T-helper 2 cell treated with Interferon-gamma antibody and Interleukin-4, amounts not matched to agents 5 μg/mL and 100 μg/mL, for 36 hours (primary cell): ENCODE measurements at regions not wholly inside any gene's neighbourhood (a gene's known extent, or its start where the extent isn't known, plus 50 kb on each side); places are given as distances from the start of the nearest gene placed in this dataset.

Experiments used
- DNase-seq: peaks from one replicate; pipeline ENCODE4 v3.0.0; 2021; ENCODE audit warnings: low spot score
- H3K27ac Mint-ChIP-seq: one replicate; pipeline ENCODE4 v1.8.0; 2021; ENCODE audit warnings: mild to moderate bottlenecking, mixed read lengths
- H3K27me3 Mint-ChIP-seq: one replicate; pipeline ENCODE4 v1.8.0; 2021; ENCODE audit warnings: low read depth, mixed read lengths
- H3K36me3 Mint-ChIP-seq: one replicate; pipeline ENCODE4 v1.8.0; 2021; ENCODE audit warnings: low read depth, mixed read lengths
- H3K4me1 Mint-ChIP-seq: one replicate; pipeline ENCODE4 v1.8.0; 2021; ENCODE audit warnings: low read depth, mixed read lengths
- H3K4me3 Mint-ChIP-seq: one replicate; pipeline ENCODE4 v1.8.0; 2022; ENCODE audit warnings: mild to moderate bottlenecking, moderate library complexity, mixed read lengths
- H3K9me3 Mint-ChIP-seq: one replicate; pipeline ENCODE4 v1.8.0; 2021; ENCODE audit warnings: mixed read lengths

DNA sequence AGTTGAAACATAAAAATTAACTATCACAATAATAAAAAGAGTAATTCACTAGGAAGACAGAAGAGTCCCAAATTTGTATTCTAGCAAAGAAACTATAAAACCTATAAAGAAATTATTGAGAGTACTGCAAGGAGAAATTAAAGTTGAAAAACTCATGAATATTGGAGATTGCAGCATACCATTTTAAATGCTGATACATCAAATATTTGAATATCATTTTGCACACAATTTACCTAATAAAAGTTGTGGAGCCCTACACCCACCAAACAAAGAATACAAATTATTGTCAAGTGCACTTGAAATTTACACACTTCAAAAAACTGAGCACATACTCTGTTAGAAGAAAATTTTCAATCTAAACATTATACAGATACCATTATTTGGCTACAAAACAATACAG, 531.6 kb upstream of the SMIM21 start:
- H3K4me1 Mint-ChIP-seq: no peaks in the 10 kb centered on the region
- H3K27ac Mint-ChIP-seq: no peak overlapping the region
- H3K27me3 Mint-ChIP-seq: no peaks in the 10 kb centered on the region
- DNase-seq: no peak
- H3K9me3 Mint-ChIP-seq: no peaks in the 10 kb centered on the region
- H3K4me3 Mint-ChIP-seq: no peak overlapping the region
- H3K36me3 Mint-ChIP-seq: no peaks in the 10 kb centered on the region

GRCh38 chr18:75958683-75959082, 531.2 kb upstream of the SMIM21 start:
- H3K4me3 Mint-ChIP-seq: no peak overlapping the region
- DNase-seq: no peak
- H3K9me3 Mint-ChIP-seq: no peaks in the 10 kb centered on the region
- H3K4me1 Mint-ChIP-seq: no peaks in the 10 kb centered on the region
- H3K36me3 Mint-ChIP-seq: no peaks in the 10 kb centered on the region
- H3K27me3 Mint-ChIP-seq: no peaks in the 10 kb centered on the region
- no peak overlapping the region for H3K27ac Mint-ChIP-seq

GRCh38 chr18:75945265-75945933, 517.9 kb upstream of the SMIM21 start:
- DNase-seq: no peak
- no peaks in the 10 kb centered on the region for H3K4me1 Mint-ChIP-seq
- H3K27ac Mint-ChIP-seq: no peak overlapping the region
- no peaks in the 10 kb centered on the region for H3K36me3 Mint-ChIP-seq
- H3K4me3 Mint-ChIP-seq: no peak overlapping the region
- H3K27me3 Mint-ChIP-seq: no peaks in the 10 kb centered on the region
- H3K9me3 Mint-ChIP-seq: peaks cover 11% of the 10 kb centered on the region

- H3K4me1 Mint-ChIP-seq: no peaks in the 10 kb centered on the region
- no peak for DNase-seq
- H3K27me3 Mint-ChIP-seq: no peaks in the 10 kb centered on the region
- H3K9me3 Mint-ChIP-seq: no peaks in the 10 kb centered on the region
- no peaks in the 10 kb centered on the region for H3K36me3 Mint-ChIP-seq
- H3K27ac Mint-ChIP-seq: no peak overlapping the region
- no peak overlapping the region for H3K4me3 Mint-ChIP-seq
Measured at GRCh38 chr18:75937306-75937705, 509.8 kb upstream of the SMIM21 start.

DNA sequence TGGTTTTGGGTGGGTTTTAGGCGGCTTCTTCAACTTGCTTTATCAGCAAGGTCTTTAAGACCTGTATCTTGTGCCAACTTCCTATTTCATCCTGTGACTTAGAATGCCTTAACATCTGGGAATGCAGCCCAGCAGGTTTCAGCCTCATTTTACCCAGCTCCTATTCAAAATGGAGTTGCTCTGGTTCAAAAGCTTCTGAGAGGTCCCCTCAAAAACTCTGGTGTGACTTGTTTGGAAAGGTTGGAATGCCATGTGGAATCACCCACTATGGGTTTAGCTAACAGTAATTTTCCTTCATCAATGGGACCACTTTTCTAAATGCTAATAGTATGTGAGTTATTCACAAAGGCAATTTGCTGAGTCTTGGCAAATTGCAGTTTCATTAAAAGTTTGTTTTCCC, 509.4 kb upstream of the SMIM21 start:
- Mint-ChIP-seq H3K27ac (no peak overlapping the region), H3K9me3 (no peaks in the 10 kb centered on the region), H3K4me3 (no peak overlapping the region), H3K4me1 (no peaks in the 10 kb centered on the region), H3K27me3 (no peaks in the 10 kb centered on the region), H3K36me3 (no peaks in the 10 kb centered on the region)
- DNase-seq: no peak

DNA sequence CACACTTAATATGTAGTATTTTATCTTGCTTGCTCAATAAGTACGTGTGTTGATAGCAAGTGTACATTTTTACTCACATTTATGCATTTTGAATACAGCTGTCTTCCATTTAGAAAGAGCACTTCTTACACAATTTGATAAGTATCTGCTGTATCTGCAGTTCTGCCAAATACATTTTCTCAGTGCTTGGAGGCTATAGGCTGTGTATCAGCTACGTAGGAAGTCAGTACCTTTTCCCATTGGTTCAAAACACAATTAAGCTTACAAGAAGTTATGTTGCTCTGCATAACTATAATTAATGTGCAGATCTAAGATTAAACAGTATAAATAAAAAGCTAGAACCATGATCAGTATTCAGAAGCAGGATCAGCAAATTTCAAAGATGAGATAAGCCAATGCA, 503.6 kb upstream of the SMIM21 start:
- Mint-ChIP-seq H3K4me3 (no peak overlapping the region), H3K4me1 (no peaks in the 10 kb centered on the region), H3K27me3 (no peaks in the 10 kb centered on the region), H3K27ac (no peak overlapping the region), H3K9me3 (no peaks in the 10 kb centered on the region), H3K36me3 (no peaks in the 10 kb centered on the region)
- DNase-seq: no peak

DNA sequence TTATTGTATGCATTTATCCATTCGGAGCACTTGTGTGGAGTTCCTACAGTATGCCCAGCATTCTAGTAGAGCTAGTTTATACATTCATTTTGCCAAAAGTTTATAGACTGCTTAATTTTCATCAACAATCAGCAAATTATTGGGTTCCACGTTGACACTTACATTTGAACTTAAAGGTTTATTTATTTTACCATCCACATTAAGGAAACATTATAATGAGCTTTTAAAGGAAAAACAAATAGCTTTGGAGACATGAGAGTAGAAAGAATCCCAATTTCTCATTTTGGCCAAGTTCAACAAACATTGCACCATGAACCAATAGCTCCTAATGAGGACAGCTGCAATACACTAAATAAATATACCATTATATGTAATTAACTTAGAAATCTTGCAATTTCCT, 501.2 kb upstream of the SMIM21 start:
- Mint-ChIP-seq H3K9me3 (no peaks in the 10 kb centered on the region), H3K36me3 (no peaks in the 10 kb centered on the region), H3K4me3 (no peak overlapping the region), H3K4me1 (no peaks in the 10 kb centered on the region), H3K27me3 (no peaks in the 10 kb centered on the region), H3K27ac (no peak overlapping the region)
- DNase-seq: no peak

DNA sequence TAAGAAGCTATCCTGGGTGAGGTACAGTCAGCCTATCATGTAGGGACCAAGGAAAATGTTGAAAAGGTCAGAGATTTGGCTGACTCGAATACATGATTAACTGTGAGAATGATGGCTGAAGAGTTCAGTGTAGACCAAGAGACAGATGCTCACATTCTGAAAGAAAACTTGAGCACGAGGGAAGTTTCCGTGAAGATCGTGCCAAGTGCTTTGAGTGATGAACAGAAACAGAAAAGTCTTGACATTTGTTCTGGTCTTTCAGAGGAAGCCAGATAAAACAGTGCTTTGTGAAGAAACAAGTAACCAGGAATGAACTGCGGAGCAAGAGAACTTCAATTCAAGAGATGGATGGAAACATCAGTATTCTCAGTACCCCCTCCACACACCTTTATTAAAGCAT, 500.3 kb upstream of the SMIM21 start:
- Mint-ChIP-seq H3K27me3 (no peaks in the 10 kb centered on the region), H3K36me3 (no peaks in the 10 kb centered on the region), H3K27ac (no peak overlapping the region), H3K4me3 (no peak overlapping the region), H3K9me3 (no peaks in the 10 kb centered on the region), H3K4me1 (no peaks in the 10 kb centered on the region)
- no peak for DNase-seq

GRCh38 chr18:75926811-75927210, 499.3 kb upstream of the SMIM21 start:
- Mint-ChIP-seq H3K4me3 (no peak overlapping the region), H3K27me3 (no peaks in the 10 kb centered on the region), H3K36me3 (no peaks in the 10 kb centered on the region), H3K27ac (no peak overlapping the region), H3K4me1 (no peaks in the 10 kb centered on the region), H3K9me3 (no peaks in the 10 kb centered on the region)
- DNase-seq: no peak

DNA sequence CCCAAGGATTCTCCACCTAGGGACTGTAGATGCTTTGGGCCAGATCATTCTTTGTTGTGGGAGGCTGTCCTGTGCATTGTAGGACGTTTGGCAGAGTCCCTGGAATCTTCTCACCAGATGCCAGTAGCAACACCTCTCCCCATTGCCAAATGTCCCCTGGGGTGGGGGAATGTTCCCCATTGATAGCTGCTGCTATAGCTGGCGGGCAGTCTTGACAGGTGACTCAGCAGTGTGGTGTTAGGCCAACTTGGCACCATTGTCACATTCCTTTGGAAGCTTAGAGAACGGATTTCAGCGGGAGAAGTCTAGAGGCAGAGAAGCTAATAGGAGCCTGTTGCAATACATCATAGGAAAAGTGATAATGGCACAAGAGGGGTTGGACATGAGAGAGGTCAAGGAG, 495.7 kb upstream of the SMIM21 start:
- no peaks in the 10 kb centered on the region for H3K9me3 Mint-ChIP-seq
- no peak overlapping the region for H3K4me3 Mint-ChIP-seq
- no peak overlapping the region for H3K27ac Mint-ChIP-seq
- H3K27me3 Mint-ChIP-seq: no peaks in the 10 kb centered on the region
- no peaks in the 10 kb centered on the region for H3K36me3 Mint-ChIP-seq
- H3K4me1 Mint-ChIP-seq: no peaks in the 10 kb centered on the region
- no peak for DNase-seq

DNA sequence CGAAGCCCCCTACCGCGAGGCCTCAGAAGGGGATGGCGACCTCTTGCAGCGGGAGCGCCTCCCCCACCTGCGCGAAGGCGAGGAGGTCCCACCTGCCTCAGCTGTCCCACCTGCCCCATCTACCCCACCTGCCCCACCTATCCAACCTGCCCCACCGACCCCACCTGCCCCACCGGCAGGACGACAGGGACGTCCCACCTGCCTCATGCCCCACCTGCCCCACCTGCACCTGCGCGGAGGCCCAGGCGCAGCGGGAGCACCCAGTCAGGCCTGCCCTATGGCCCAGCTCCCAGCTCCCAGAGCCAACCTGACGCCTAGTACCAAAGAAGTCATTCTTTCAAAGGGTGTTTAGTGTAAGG, 489.1 kb upstream of the SMIM21 start:
- H3K27me3 Mint-ChIP-seq: peaks cover 19% of the 10 kb centered on the region
- H3K9me3 Mint-ChIP-seq: no peaks in the 10 kb centered on the region
- H3K27ac Mint-ChIP-seq: no peak overlapping the region
- H3K4me1 Mint-ChIP-seq: no peaks in the 10 kb centered on the region
- no peaks in the 10 kb centered on the region for H3K36me3 Mint-ChIP-seq
- DNase-seq: no peak
- no peak overlapping the region for H3K4me3 Mint-ChIP-seq

DNA sequence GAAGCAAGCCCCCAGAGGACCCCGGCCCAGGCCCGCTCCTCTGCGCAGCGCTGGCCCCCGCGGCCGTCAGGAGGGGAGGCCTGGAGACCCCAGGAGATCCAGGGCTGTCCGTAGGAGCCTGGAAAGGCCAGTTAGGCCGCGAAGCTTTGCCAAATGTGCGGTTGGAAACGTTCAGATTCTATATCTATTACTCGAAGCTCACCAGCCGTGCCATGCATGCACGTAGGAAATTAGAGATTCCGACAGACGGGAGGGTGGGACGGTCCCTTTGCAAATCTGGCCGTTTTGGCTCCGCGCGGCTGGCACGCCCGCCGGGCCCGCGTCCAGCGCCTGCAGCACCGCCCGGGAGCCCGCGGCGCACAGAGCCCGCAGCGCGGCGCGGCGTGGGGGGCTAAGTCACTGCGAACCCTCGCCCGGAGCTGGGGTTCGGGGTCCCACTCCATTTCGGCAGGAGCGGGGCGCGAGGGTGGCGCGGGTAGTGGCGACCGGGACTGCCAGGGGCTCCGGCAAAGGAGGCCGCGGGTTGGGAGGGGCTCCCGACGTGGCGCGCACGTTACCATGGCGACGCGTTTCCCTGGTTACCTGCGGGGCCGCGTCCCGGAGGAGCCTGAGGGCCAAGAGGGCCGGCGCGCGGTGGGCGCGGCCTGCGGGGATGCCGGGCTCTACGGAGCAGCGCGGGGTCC, 488.6 kb upstream of the SMIM21 start:
- Mint-ChIP-seq H3K4me3 (no peak overlapping the region), H3K9me3 (no peaks in the 10 kb centered on the region), H3K36me3 (no peaks in the 10 kb centered on the region), H3K27ac (no peak overlapping the region), H3K27me3 (peaks cover 19% of the 10 kb centered on the region), H3K4me1 (no peaks in the 10 kb centered on the region)
- no peak for DNase-seq

DNA sequence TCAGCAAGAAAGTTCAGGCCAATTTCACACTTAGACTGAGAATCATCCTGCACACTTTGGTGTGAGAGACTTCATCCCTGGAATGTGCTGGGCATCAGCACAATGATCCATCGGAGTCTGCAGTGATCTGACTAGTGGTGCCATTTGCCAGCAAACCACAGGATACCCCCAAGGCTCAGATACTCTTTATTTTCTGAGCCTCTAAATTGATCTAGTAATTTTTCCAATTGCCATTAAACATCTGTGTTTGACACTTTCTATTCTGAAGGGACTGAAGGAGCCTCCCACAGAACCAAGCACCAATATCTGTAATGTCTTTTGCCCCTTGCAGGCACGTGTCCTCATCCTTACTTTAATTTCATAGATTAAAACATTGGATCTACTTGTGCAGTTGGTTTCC, 485.3 kb upstream of the SMIM21 start:
- no peak for DNase-seq
- no peak overlapping the region for H3K27ac Mint-ChIP-seq
- no peaks in the 10 kb centered on the region for H3K4me1 Mint-ChIP-seq
- peaks cover 18% of the 10 kb centered on the region for H3K27me3 Mint-ChIP-seq
- H3K9me3 Mint-ChIP-seq: no peaks in the 10 kb centered on the region
- H3K4me3 Mint-ChIP-seq: no peak overlapping the region
- H3K36me3 Mint-ChIP-seq: no peaks in the 10 kb centered on the region

- Mint-ChIP-seq H3K27me3 (no peaks in the 10 kb centered on the region), H3K27ac (no peak overlapping the region), H3K4me3 (no peak overlapping the region), H3K9me3 (no peaks in the 10 kb centered on the region), H3K36me3 (no peaks in the 10 kb centered on the region), H3K4me1 (no peaks in the 10 kb centered on the region)
- no peak for DNase-seq
Measured at GRCh38 chr18:75904416-75904815, 476.9 kb upstream of the SMIM21 start.

- no peak overlapping the region for H3K4me3 Mint-ChIP-seq
Measured at GRCh38 chr18:75898651-75899050, 471.1 kb upstream of the SMIM21 start.

More at GRCh38 chr18:75898651-75899050, 471.1 kb upstream of the SMIM21 start:
- Mint-ChIP-seq H3K27me3 (no peaks in the 10 kb centered on the region), H3K4me1 (no peaks in the 10 kb centered on the region), H3K9me3 (no peaks in the 10 kb centered on the region), H3K36me3 (no peaks in the 10 kb centered on the region), H3K27ac (no peak overlapping the region)
- DNase-seq: no peak
